Mesothelial cell of epicardium (in vitro differentiated cells): ENCODE measurements at regions not wholly inside any gene's neighbourhood (a gene's known extent, or its start where the extent isn't known, plus 50 kb on each side); places are given as distances from the start of the nearest gene placed in this dataset.

Experiments
- DNase-seq, 2 experiments: peaks; one replicate each; pipeline ENCODE4 v3.0.0; 2021; ENCODE audit warnings: low spot score in 2 of 2; ENCODE audit not compliant: unreplicated experiment in 2 of 2
- H3K27ac Mint-ChIP-seq: 2 replicates; pipeline ENCODE4 v1.8.0; 2021; ENCODE audit warnings: mixed read lengths
- H3K27me3 Mint-ChIP-seq: 2 replicates; pipeline ENCODE4 v1.8.0; 2021; ENCODE audit warnings: low read depth, mixed read lengths
- H3K36me3 Mint-ChIP-seq: 2 replicates; pipeline ENCODE4 v1.8.0; 2021; ENCODE audit warnings: mixed read lengths
- H3K4me1 Mint-ChIP-seq: 2 replicates; pipeline ENCODE4 v1.8.0; 2021; ENCODE audit warnings: mixed read lengths
- H3K4me3 Mint-ChIP-seq: 2 replicates; pipeline ENCODE4 v1.8.0; 2021; ENCODE audit warnings: mild to moderate bottlenecking, moderate library complexity, mixed read lengths
- H3K9me3 Mint-ChIP-seq: 2 replicates; pipeline ENCODE4 v1.8.0; 2021; ENCODE audit warnings: mixed read lengths
- TF ChIP-seq, protein P1 (sequence below): fragments of 200-600 bp; sonication (generic); IDR thresholded peaks from one replicate; pipeline ENCODE4 v1.5.0; 2021; ENCODE audit warnings: antibody characterized with exemption; ENCODE audit not compliant: unreplicated experiment

DNA sequence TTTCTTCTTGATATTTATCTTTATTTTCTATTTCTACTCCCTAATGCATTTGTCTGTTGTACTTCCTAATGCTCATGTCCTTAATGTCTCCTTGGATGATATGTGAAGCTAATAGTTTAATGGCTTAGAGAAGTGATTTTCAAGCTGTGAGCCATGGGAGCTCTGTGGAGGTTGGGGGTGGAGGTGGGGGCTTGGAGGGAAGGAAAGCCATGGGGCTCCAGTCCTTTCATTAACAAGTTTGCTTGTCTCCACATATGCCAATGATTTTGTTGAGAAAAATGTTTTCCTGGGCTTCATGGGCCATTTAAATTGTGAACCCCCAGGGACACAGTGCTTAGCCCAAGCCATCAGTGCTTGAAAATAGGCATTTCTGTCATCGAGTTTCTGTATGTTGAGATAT, 264.1 kb downstream of the SCG2 start:
- H3K27me3 Mint-ChIP-seq: peaks cover 16% of the 10 kb centered on the region
- DNase-seq: no peak
- no peak overlapping the region for H3K4me3 Mint-ChIP-seq
- H3K4me1 Mint-ChIP-seq: no peaks in the 10 kb centered on the region
- TF ChIP-seq, protein P1, sequence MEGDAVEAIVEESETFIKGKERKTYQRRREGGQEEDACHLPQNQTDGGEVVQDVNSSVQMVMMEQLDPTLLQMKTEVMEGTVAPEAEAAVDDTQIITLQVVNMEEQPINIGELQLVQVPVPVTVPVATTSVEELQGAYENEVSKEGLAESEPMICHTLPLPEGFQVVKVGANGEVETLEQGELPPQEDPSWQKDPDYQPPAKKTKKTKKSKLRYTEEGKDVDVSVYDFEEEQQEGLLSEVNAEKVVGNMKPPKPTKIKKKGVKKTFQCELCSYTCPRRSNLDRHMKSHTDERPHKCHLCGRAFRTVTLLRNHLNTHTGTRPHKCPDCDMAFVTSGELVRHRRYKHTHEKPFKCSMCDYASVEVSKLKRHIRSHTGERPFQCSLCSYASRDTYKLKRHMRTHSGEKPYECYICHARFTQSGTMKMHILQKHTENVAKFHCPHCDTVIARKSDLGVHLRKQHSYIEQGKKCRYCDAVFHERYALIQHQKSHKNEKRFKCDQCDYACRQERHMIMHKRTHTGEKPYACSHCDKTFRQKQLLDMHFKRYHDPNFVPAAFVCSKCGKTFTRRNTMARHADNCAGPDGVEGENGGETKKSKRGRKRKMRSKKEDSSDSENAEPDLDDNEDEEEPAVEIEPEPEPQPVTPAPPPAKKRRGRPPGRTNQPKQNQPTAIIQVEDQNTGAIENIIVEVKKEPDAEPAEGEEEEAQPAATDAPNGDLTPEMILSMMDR: no peak
- H3K36me3 Mint-ChIP-seq: no peaks in the 10 kb centered on the region
- no peak overlapping the region for H3K27ac Mint-ChIP-seq
- peaks cover 16% of the 10 kb centered on the region for H3K9me3 Mint-ChIP-seq

DNA sequence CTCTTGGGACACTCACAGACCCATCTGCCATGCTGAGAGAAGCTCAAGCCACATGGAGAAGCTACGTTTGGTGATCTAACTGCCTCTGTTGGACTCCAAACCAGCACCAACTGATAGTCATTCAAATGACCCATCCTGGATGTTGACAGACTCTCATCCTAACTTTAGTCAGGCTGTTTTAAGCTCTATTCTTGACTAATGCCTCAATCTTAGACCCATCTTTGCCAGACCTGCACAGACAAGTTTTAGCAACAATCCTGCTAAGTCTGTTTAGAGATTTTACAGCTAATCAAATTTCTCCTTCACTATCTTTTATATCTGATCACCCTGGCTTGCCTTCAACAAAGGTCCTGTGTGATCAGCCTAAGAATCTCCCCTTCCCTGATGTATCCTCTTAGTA, 245.1 kb downstream of the SCG2 start:
- H3K9me3 Mint-ChIP-seq: peaks cover 20% of the 10 kb centered on the region
- peaks cover 4% of the 10 kb centered on the region for H3K27me3 Mint-ChIP-seq
- no peak overlapping the region for H3K27ac Mint-ChIP-seq
- DNase-seq: no peak
- H3K4me1 Mint-ChIP-seq: no peaks in the 10 kb centered on the region
- H3K36me3 Mint-ChIP-seq: no peaks in the 10 kb centered on the region
- no peak overlapping the region for H3K4me3 Mint-ChIP-seq
- TF ChIP-seq, protein P1: no peak

DNA sequence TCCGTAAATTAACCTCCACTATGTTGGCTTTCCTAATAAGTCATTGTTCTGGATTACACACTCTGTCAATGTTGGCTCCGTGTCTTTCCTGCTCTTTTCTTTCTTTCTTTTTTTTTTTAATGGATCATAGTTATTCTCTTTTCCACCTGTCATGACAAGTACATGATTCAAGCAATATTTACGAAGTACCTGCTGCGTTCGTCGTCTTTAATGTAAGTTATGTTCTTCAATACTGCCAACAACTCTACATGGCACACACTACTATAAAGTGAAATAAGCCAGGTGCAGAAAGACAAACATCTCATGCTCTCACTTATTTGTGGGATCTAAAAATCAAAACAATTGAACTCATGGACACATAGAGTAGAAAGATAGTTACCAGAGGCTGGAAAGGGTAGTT, 239.1 kb downstream of the SCG2 start:
- H3K4me1 Mint-ChIP-seq: no peaks in the 10 kb centered on the region

DNA sequence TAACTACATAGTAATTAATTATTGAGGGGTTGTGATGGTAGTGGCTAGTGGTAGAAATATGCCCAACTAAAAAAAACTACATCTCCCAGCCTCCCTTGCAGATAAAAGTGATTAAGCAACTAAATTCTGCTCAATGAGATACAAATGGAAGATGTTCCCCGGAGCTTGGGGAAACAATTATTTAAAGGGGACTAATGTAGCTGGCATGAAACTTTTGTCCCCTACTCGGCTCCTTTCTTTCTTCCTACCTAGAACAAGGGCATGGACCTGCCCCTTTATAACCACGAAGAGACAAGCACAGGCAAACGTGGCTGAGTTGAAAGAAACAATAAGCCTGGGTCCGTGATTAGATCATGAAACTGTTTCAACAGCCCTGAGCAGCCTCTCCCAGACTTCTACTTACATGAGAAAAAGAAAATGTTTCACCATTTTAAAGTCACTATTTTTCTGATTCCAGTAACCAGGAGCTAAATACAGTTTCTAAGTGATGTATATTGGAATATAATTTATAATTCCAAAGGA, 236.9 kb downstream of the SCG2 start:
- Mint-ChIP-seq H3K27ac (no peak overlapping the region), H3K4me1 (no peaks in the 10 kb centered on the region), H3K36me3 (no peaks in the 10 kb centered on the region), H3K27me3 (peaks cover 30% of the 10 kb centered on the region), H3K4me3 (no peak overlapping the region), H3K9me3 (peaks cover 3% of the 10 kb centered on the region)
- TF ChIP-seq, protein P1: no peak
- DNase-seq: no peak

More for the DNA sequence above, 239.1 kb downstream of the SCG2 start:
- Mint-ChIP-seq H3K9me3 (peaks cover 8% of the 10 kb centered on the region), H3K4me3 (no peak overlapping the region), H3K27me3 (peaks cover 26% of the 10 kb centered on the region), H3K27ac (no peak overlapping the region), H3K36me3 (no peaks in the 10 kb centered on the region)
- TF ChIP-seq, protein P1: no peak
- DNase-seq: no peak

DNA sequence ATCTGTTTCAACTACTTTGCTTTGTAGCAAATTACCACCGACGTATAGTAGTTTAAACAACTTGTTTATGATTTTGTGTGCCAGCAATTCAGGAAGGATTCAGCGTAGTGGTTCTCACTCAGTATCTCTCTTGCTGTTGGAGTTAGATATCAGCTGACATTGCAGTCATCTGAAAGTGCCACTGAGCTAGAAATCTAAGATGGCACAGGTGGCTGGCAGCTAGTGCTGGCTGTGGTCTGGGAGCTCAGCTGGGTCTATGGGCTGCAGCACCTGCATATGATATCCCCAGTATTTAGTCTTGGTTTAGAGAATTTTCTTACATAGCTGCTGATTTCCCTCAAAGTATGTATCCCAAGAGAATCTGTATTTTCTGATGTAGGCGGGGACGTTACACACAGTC, 235.6 kb downstream of the SCG2 start:
- Mint-ChIP-seq H3K4me1 (no peaks in the 10 kb centered on the region), H3K27me3 (peaks cover 30% of the 10 kb centered on the region), H3K4me3 (no peak overlapping the region), H3K27ac (no peak overlapping the region), H3K9me3 (no peaks in the 10 kb centered on the region), H3K36me3 (no peaks in the 10 kb centered on the region)
- no peak for DNase-seq
- TF ChIP-seq, protein P1: no peak

DNA sequence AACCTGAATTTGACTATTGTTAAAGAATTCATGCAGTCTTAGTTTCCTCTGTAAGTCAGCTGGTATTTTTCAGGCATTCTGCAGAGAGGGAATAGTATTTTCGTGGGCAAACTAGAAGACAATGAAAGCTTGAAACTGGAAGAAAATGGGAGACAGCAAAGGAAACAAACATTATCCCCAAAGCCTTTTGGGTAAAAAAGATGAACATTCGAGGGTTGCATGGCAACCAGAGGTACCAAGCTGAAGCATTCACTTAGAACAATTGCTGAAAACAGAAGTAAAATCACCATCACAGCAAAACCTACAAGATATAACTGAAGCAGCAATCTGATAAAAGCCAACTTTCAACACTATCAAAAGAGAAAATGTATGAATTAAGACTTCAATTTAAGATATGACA, 233.7 kb downstream of the SCG2 start:
- Mint-ChIP-seq H3K36me3 (no peaks in the 10 kb centered on the region), H3K9me3 (no peaks in the 10 kb centered on the region), H3K27ac (no peak overlapping the region), H3K27me3 (peaks cover 32% of the 10 kb centered on the region), H3K4me1 (no peaks in the 10 kb centered on the region), H3K4me3 (no peak overlapping the region)
- no peak for DNase-seq
- TF ChIP-seq, protein P1: no peak
